HG03342 (cell line): ENCODE measurements at regions not wholly inside any gene's neighbourhood (a gene's known extent, or its start where the extent isn't known, plus 50 kb on each side); places are given as distances from the start of the nearest gene placed in this dataset.
"Not testable (repeated sequence)": the region's sequence is repeated elsewhere in the genome, so short reads cannot be mapped to it uniquely, and the experiment has no call there.

Experiments
- ATAC-seq: cut with Tn5 transposase; IDR thresholded peaks from one replicate; pipeline ENCODE4 v1.9.1; 2021; ENCODE audit warnings: mild to moderate bottlenecking, moderate library complexity; ENCODE audit not compliant: unreplicated experiment

DNA sequence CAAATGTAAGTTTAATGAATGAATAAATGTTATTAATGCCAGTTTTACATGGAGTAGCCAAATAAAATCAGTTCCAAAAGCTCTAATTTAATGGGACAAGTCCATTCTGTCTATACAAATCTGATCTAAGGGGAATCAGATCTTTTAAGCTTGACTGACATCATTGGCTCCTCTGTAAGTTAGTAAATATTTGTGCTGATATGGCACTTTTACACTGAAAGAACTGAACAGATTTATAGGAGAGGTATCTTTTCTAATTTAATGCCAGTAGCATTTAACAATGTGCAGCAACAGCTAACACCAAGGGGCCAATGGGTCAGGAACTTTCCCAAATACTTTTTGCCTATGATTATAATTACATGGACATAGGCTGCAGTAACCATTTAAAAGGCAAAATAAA is 832.3 kb downstream of the PCDH17 start:
- ATAC-seq, result no peak

DNA sequence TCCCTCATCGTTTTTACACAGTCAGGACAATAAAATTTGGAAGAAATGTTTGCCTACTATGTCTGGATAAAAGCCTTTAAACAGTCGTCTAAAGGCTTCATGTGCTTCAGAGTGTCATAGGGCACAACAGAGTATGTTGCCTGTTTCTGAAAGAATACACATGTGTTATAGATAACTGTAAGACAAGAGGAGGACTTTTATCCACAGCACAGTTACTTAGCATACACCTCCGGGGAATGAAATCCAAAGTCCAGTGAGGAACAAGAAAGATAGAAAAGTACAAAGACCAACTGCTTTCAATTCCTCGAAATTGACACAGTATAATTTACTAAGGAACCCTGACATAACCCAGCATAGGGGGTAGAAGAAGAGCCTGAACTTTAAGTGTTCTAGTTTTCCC is 835.6 kb downstream of the PCDH17 start:
- no peak for ATAC-seq

DNA sequence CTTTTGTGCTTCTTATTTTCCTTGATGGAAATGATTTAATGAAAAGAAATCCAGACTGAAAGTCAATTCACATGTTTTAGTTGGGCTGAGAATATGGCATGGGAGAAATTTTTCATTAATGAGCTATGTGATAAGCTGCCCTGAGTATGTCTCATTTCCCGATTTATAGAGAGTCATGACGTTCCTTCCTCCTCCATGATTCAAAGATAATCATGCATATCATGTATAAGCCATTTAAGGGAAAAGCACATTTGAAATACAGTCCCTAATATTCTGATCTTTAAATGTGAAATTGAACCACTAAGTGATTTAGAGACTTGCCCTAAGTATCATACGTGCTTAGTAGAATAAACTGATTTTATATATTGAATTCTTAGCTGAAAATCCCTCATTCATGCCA is 840.9 kb downstream of the PCDH17 start:
- no peak for ATAC-seq

DNA sequence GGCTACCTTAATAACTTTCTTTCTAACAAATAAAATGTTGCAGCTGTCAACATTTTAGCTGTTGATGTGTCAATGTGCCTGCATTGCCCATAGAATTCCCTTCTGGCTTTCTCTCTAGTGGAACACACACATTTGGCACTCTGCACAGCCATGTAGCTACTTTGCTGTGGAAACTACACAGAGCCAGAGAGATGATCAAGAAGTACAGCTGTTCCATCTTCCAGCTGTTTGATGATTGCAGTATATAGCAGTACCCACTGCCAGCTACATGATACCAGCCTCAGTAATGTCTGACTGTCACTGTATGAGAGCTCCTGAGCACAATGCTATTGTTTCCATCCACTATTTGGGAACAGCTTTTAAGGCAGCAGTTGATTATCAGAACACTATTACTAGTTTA is 843.0 kb downstream of the PCDH17 start:
- ATAC-seq, result no peak

DNA sequence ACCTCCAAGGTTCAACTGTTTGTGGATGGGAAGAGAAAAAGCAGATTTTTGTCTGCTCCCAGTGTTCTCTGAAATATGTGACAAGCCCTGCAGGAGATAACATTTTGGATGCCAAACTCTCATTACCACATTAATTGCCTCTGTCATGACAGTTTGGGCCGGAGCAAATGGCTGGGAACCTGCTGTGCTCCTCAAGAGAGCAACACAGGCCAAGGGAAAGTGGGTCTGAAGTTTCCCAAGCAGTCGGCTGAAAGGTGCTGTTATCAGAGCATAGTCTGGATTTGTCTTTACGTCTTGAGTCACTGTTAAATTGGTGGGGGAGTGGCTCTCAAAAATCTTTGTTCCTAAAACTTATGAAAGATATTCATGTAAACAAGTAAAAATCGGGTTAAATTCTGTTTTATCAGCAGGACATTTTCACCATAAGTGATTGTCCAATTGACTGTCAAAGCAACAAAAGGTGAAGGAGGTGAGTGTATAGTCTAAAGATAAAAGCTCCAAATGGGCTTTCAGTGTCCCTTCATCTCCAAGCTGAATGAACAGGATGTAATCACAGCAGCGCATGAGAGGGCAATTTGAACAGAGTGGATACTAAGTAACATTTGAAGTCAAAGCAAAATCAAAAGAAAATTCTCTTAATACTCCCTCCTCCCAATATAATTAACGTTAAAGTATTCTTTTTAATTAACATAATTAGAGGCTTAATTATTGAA is 844.8 kb downstream of the PCDH17 start:
- no peak for ATAC-seq

DNA sequence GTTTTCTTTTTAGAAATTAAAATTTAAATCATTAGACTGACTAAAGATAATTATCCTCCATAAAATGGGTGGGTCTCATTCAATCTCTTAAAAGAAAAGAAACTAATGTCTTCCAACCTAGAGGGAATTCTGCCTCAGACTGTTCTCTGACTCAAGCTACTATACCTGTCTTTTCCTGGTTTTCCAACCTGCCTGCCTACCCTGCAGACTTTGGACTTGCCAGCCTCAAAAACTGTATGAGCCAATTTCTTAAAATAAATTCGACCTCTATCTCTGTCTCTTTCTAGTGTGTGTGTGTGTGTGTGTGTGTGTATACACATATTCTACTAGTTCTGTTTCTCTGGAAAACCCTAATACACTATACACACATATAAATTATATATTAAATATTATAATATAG is 847.3 kb downstream of the PCDH17 start:
- no peak for ATAC-seq

DNA sequence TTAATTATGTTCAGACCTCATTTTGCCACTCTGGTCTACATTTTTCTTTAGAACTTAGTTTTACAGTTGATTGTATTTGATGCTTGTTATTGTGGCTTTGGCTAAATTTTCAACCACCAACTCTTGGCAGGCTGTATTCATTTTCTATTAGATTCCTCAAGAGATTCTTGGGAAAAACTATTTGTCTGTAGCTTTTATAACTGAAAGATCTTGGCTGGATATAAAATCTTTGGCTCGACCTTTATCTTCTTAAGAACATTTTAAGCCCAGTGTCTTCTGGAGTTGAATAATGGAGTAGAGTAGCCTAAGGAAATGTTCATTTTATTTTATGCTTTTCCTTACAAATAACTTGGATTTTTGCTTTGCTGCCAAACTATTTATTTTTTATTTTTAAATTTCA is 848.5 kb downstream of the PCDH17 start:
- no peak for ATAC-seq

DNA sequence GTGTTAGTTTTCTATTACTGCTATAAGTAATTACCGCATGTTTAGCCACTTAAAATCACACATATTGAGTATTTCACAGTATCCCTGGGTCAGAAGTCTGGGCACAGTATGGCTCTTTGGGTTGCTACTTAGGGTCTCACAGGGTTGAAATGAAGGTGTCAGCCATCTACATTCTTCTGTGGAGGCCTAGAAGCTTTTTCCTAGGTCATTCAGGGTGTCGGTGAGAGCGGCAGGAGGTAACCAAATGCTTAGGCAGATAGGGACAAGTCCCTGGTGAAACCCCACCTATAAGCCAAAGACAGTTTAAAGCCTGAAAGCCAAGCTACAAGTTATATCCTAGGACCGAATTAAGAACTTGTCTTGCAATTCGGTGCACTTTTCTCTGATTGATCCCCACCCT is 856.7 kb downstream of the PCDH17 start:
- ATAC-seq, result no peak

DNA sequence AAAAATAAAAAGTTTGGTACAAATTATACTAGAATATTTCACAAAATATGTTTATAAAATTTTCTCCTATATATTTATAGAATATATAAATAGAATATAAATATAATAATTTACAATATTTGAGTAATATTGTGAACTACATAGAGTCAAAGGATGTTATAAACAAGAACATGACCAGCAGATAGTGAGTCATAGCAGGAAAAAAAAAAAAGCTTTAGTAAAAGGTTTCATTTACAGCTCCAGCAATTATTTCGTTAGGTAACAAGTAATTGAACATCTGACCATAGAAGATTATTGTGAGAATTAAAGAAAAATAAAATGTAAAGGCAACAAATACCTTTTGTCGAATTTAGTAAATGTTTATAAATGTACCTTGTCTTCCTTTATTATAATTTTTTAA is 864.1 kb downstream of the PCDH17 start:
- ATAC-seq, result no peak

DNA sequence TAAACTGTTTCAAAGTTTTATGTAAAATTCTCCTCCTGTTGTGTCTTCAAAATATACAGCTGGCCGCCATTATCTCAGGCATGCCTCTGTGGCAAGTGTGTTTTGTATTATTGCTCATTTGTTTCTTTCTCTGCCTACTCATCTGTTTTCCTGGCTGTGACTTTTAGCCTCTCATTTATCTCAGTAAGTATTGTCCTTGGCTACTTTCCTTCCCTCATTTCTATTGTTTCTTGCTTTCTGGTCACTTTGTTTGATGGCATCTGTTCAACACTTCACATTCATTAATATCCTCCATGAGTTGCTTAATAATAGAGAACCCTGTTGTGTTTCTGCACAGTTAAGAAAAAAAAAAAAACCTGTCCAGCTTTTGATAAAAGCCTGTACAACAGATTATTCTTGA is 869.4 kb downstream of the PCDH17 start:
- ATAC-seq, result no peak

DNA sequence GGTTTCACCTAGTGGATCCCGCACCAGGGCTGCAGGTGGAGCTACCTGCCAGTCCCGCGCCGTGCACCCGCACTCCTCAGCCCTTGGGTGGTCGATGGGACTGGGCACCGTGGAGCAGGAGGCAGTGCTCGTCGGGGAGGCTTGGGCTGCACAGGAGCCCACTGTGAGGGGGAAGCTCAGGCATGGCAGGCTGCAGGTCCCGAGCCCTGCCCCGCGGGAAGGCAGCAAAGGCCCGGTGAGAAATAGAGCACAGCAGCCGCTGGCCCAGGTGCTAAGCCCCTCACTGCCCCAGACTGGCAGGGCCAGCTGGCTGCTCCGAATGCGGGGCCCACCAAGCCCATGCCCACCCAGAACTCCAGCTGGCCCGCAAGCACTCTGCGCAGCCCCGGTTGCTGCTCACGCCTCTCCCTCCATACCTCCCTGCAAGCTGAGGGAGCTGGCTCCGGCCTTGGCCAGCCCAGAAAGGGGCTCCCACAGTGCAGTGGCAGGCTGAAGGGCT is 872.7 kb downstream of the PCDH17 start:
- not testable (repeated sequence) for ATAC-seq

DNA sequence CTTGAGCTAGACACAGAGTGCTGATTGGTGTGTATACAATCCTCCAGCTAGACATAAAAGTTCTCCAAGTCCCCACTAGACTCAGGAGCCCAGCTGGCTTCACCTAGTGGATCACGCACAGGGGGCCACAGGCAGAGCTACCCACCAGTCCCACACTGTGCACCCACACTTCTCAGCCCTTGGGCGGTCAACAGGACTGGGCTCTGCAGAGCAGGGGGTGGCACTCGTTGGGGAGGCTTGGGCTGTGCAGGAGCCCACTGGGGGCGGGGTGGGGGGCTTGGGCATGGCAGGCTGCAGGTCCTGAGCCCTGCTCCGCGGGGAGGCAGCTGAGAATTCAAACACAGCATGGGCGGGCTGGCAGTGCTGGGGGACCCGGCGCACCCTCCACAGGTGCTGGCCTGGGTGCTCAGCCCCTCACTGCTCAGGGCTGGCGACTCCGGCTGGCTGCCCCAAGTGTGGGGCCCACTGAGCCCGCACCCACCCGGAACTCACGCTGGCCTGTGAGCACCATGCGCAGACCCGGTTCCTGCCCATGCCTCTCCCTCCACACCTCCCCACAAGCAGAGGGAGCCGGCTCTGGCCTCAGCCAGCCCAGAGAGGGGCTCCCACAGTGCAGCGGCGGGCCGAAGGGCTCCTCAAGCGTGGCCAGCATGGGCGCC is 873.8 kb downstream of the PCDH17 start:
- not testable (repeated sequence) for ATAC-seq

DNA sequence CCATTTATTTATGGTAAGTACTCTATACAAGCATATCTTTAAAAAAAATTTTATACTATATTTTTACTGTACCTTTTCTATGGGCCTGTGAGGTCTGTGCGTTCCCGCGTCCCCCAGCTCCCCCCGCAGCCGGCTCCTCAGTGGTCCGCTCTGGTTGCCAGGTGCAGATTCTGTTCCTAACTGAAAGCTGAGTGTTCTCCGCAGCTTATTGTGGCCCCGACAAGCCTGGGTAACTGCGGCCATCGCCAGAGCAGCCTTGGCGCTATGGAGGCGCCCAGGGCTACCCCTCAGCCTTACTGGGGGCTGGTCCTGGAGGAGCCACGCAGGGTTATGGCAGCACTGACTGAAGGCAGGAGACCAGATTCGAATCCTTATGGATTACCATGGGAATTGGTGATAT is 896.8 kb downstream of the PCDH17 start:
- no peak for ATAC-seq

DNA sequence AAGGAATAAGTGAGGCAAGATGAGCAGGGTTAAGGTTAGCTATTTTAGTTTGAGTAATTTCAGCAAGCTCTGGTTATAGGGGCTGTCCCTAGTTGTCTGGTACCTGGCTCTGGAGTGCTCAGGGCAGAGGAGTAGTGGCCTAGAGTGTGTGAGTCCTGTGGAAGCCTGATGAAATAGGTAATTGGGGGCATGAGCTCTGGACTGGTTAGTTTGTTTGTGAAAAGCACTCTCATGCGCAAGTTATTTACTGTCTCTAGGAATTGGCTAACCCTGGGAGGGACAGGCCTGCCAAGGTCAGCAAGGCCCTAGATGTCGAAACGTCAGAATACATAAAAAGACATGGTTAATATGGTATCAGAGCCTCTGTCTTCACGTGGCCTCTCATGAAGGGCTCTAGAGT is 900.1 kb downstream of the PCDH17 start:
- no peak for ATAC-seq

DNA sequence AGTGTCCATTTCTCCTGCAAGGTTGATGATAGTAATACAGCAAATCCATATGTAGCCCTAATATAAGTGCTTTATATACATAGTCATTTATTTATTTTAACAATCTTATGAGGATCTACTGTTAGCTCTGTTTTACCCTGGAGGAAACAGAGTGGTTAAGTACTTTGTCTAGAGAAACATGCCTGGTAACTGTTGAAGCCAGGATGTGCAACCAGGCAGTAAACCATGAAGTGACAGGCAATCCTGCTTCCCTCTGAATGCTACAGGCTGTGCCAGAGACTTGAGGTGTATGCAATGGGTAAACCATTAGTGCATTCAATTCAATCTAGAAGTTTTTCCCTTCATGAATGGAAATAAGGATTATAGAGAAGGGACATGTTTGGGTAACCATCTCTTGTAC is 911.0 kb downstream of the PCDH17 start:
- no peak for ATAC-seq

DNA sequence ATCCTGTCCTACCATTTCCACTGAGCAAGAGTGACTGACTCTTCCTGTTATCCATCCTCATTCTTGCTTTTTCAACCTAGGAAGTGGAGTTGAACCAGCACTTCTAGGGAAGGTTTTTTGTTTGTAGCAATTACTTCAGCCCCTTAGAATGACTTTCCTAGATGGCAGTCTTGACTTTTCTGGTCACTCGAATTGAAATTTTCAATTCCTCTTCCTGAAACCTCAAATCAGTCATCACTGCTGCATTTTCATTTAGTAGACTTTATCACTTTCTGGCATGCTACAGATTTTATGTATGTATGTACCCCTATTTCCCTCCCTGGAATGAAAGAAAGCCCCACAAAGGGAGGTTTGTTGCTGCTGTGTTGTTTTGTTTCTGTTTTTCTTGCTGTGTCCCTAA is 915.9 kb downstream of the PCDH17 start:
- no peak for ATAC-seq

DNA sequence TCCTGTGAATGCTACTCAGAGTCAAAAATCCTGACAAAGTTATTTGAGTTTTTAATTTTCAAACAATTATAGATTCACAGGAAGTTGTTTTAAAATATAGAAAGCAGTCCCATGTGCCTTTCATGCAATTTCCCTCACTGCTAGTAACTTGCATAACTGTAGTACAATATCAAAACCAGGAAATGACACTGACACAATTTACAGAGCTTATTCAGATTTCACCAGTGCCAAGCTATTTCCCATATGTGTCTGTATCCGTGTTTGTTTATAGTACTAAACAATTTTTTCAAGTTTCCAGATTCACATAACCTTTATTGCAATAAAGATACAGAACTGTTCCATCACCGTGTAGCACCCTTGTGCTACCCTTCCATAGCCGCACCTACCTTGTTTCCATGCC is 934.6 kb downstream of the PCDH17 start:
- no peak for ATAC-seq

DNA sequence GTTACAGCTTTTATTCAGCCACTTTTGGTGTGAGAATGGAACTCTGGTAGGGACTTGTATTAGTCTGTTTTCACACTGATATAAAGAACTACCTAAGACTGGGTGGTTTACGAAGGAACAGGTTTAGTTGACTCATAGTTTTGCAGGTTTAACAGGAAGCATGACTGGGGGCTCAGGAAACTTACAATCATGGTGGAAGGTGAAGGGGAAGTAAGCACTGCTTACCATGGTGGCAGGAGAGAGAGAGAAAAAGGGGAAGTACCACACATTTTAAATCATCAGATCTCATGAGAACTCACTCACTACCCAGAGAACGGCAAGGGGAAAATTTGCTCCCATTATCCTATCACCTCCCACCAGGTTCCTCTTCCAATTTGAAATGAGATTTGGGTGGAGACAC is 942.2 kb downstream of the PCDH17 start:
- ATAC-seq, result no peak

DNA sequence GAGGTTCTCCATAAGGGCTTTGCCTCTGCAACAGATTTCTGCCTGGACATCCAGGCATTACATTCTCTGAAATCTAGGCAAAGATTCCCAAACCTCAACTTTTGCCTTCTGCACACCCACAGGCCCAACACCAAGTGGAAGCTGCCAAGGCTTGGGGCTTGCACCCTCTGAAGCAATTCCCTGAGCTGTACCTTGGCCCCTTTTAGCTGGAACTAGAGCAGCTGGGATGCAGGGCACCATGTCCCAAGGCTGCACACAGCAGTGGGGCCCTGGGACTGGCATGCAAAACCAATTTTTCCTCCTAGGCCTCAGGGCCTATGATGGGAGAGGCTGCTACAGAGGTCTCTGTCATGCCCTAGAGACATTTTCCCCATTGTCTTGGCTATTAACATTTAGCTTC is 943.2 kb downstream of the PCDH17 start:
- no peak for ATAC-seq

DNA sequence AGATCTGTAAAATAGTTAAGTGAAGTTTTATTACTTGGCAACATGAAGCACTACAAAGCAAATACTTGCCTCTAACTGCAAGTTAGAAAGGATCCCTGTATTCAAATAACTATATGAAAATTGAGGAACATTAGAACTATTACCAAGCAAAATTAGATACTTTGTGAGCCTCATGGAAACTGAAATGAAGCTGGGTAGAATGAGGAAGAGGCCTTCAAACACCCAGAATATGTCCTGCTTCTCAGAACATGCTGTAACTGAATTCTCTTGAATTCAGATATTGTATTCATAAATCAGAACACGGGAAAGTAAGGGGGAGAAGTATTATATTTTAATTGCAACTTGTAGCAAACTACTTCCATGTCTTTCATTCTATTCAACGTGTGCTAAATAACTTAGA is 947.9 kb downstream of the PCDH17 start:
- ATAC-seq, result no peak

DNA sequence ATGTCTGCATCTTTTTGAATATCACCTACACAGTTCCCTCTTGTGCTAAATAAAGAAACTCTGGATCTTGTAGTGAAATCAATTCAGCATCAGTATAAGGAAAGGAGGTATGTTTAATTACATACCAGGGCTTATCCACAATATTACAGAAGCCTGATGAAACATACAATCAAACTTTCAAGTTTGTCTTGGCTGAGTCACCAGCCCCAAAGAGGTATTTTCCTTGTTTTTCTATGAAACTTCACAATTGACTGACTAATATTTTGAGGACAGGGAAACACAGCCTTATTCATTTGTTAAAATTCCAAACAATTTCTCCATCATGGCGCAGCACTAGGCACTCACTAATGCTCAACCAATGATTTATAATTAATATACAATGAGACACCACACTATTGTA is 952.4 kb downstream of the PCDH17 start:
- ATAC-seq, result no peak

DNA sequence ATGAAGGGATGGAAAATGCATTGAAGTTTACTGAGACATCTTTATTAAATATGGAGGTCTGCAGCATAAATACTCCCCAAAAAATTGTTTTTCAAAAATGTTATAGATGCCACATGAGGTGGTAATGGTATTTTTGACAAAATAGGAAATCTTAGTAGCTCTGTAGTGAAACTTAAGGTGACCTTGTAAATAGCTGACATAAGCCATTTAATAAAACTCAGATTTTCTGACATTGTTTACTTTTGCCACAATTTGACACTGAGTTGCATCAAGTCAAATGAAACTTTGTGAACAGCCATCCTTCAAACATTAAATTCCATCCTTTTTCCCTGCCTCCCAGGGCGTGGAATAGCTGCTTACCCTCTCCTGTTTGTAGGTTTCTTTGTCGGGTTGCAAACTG is 953.1 kb downstream of the PCDH17 start:
- ATAC-seq, result no peak

DNA sequence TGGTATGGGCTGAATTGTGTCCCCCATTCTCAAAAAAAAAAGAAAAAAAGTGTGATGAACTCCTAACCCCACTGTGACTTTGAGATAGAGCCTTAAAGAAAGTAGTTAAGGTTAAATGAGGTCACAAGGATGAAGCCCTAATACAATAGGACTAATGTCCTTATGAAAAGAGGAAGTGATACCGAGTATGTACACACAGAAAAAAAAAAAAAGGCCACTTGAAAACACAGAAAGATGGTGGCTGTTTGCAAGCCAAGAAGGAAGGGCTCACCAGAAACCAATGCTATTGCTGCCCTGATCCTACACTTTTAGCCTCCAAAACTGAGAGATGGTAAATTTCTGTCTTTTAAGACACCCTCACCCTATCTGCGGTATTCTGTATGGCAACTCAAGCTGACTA is 955.6 kb downstream of the PCDH17 start:
- peak; percentile 99 for ATAC-seq
